Spleen (tissue), 11 donors: ENCODE measurements at regions not wholly inside any gene's neighbourhood (a gene's known extent, or its start where the extent isn't known, plus 50 kb on each side); places are given as distances from the start of the nearest gene placed in this dataset.

Experiments
- DNase-seq: peaks from one replicate; pipeline ENCODE4 v3.0.0-alpha.2; 2020
- H3K27ac ChIP-seq, 8 donors: fragments of 200-600 bp; sonication (generic) in 7 of 8; 1 replicate in 4 of 8; 2 replicates in 4 of 8; pipeline versions ENCODE4 v1.5.0 to v1.8.0; 2016 to 2021; ENCODE audit warnings: inconsistent platforms in 4 of 8, mild to moderate bottlenecking in 4 of 8, moderate library complexity in 1 of 8
- H3K27me3 ChIP-seq, 7 donors: fragments of 200-600 bp; sonication (generic) in 6 of 7; replicated peaks in 1 of 7; 1 replicate in 4 of 7; 2 replicates in 3 of 7; pipeline versions ENCODE4 v1.5.0 to v1.8.0; 2016 to 2021; ENCODE audit warnings: inconsistent platforms in 3 of 7, mild to moderate bottlenecking in 1 of 7
- H3K36me3 ChIP-seq, 6 donors: fragments of 200-600 bp; sonication (generic) in 5 of 6; 1 replicate in 4 of 6; 2 replicates in 2 of 6; pipeline versions ENCODE4 v1.5.0 to v1.8.0; 2016 to 2021; ENCODE audit warnings: inconsistent platforms in 2 of 6
- H3K4me1 ChIP-seq, 6 donors: fragments of 200-600 bp; sonication (generic) in 5 of 6; 1 replicate in 3 of 6; 2 replicates in 3 of 6; pipeline versions ENCODE4 v1.5.0 to v1.8.0; 2016 to 2021; ENCODE audit warnings: inconsistent platforms in 3 of 6
- H3K4me3 ChIP-seq, 8 donors: fragments of 200-600 bp; sonication (generic) in 7 of 8; 1 replicate in 4 of 8; 2 replicates in 4 of 8; pipeline versions ENCODE4 v1.5.0 to v1.8.0; 2016 to 2021; ENCODE audit warnings: inconsistent platforms in 4 of 8, mild to moderate bottlenecking in 4 of 8, moderate library complexity in 2 of 8
- H3K9me3 ChIP-seq, 8 donors: fragments of 200-600 bp; sonication (generic) in 7 of 8; 1 replicate in 4 of 8; 2 replicates in 4 of 8; pipeline versions ENCODE4 v1.5.0 to v1.8.0; 2016 to 2021; ENCODE audit warnings: inconsistent platforms in 4 of 8
- CTCF ChIP-seq, 11 experiments: fragments of 200-600 bp in 7 of 11; fragments of 450-650 bp in 4 of 11; sonication (generic) in 4 of 11; IDR thresholded peaks in 8 of 11; conservative IDR thresholded peaks in 3 of 11; 1 replicate in 7 of 11; 2 replicates in 4 of 11; pipeline versions ENCODE4 v1.4.0 to v1.8.0; 2016 to 2021; ENCODE audit warnings: antibody characterized with exemption in 11 of 11, inconsistent platforms in 4 of 11, mild to moderate bottlenecking in 1 of 11
- POLR2A ChIP-seq, 3 donors: fragments of 450-650 bp; IDR thresholded peaks; one replicate each; pipeline ENCODE4 v1.5.1; 2017; ENCODE audit warnings: antibody characterized with exemption in 3 of 3, mild to moderate bottlenecking in 1 of 3
- POLR2AphosphoS5 ChIP-seq, 3 donors: sonication (generic); formaldehyde crosslinking; IDR thresholded peaks; one replicate each; pipeline ENCODE4 v1.5.1; 2017; ENCODE audit warnings: antibody characterized with exemption in 3 of 3
- WGBS, 5 donors: extraction: QIAGEN DNeasy Blood & Tissue Kit in 3 of 5; methylation state at CpG; one replicate each; pipeline versions ENCODE4 v1.1.5 to v1.1.7; 2013 to 2018; 5-methylcytosine and 5-hydroxymethylcytosine counted together
- intact Hi-C: fragments of 100-400 bp; cut with DNase I; formaldehyde crosslinking; loops from one replicate; pipeline ENCODE4 v1.15.0; 2023; ENCODE audit warnings: low total_unique reads
- donor health status: healthy with polysubstance abuse.
- donor health status: DM: no; HTN: no; CAD: no; lungs with moderate emphysema.
- donor health status: DM: no; HTN: no; CAD: no.
- donor health status: Bipolar disorder and iron deficiency.
- donor health status: healthy.
- donor health status: DM: no; HTN: no; CAD: no.
- donor health status: DM: yes; HTN: yes; CAD: no.

- DNase-seq: no peak
- H3K27ac ChIP-seq: no peak overlapping the region
- 66 to 84% (median 73%) methylated on average over 8 of the region's 8 CpGs for WGBS, 5 donors
- peaks cover 0 to 5% (median 0%) of the 10 kb centered on the region in 6 donors for H3K4me1 ChIP-seq
- H3K36me3 ChIP-seq: no peaks in the 10 kb centered on the region
- intact Hi-C loops: no loop called here
- peaks cover 0 to 19% (median 4%) of the 10 kb centered on the region in 8 donors for H3K9me3 ChIP-seq
- no peak overlapping the region for H3K4me3 ChIP-seq
- no peaks in the 10 kb centered on the region for H3K27me3 ChIP-seq
- TF ChIP-seq CTCF (IDR thresholded peaks at IDR 0.05 in 8 of 11, conservative IDR thresholded peaks at IDR 0.05 in 3 of 11) (no peak), POLR2AphosphoS5 (IDR thresholded peaks at IDR 0.05) (no peak), POLR2A (IDR thresholded peaks at IDR 0.05) (no peak)
Observed at GRCh38 chr20:24144371-24144770, 155.8 kb upstream of the GGTLC1 start.

GRCh38 chr20:24141111-24141510 is 152.5 kb upstream of the GGTLC1 start:
- no peaks in the 10 kb centered on the region for H3K4me1 ChIP-seq
- 82 to 91% (median 85%) methylated on average over 5 to 6 of the region's 6 CpGs for WGBS, 5 donors
- intact Hi-C loops: no loop called here
- H3K27ac ChIP-seq: no peak overlapping the region
- no peak overlapping the region for H3K4me3 ChIP-seq
- no peaks in the 10 kb centered on the region for H3K36me3 ChIP-seq
- DNase-seq: no peak
- TF ChIP-seq CTCF (IDR thresholded peaks at IDR 0.05 in 8 of 11, conservative IDR thresholded peaks at IDR 0.05 in 3 of 11): no peak
- TF ChIP-seq POLR2A (IDR thresholded peaks at IDR 0.05): no peak
- no peak for TF ChIP-seq POLR2AphosphoS5 (IDR thresholded peaks at IDR 0.05)
- no peaks in the 10 kb centered on the region for H3K27me3 ChIP-seq
- H3K9me3 ChIP-seq: peaks cover 0 to 19% (median 4%) of the 10 kb centered on the region in 8 donors

- 87 to 100% (median 89%) methylated on average over 1 of the region's 1 CpG for WGBS, 5 donors
Observed at GRCh38 chr20:24139846-24140245, 151.3 kb upstream of the GGTLC1 start.

GRCh38 chr20:24138951-24139350 is 150.4 kb upstream of the GGTLC1 start:
- Histone ChIP-seq H3K9me3 (peaks cover 0 to 19% (median 4%) of the 10 kb centered on the region in 8 donors), H3K4me1 (no peaks in the 10 kb centered on the region), H3K27ac (no peak overlapping the region), H3K4me3 (no peak overlapping the region), H3K36me3 (no peaks in the 10 kb centered on the region), H3K27me3 (no peaks in the 10 kb centered on the region)
- intact Hi-C loops: no loop called here
- TF ChIP-seq POLR2A (IDR thresholded peaks at IDR 0.05): no peak
- TF ChIP-seq CTCF (IDR thresholded peaks at IDR 0.05 in 8 of 11, conservative IDR thresholded peaks at IDR 0.05 in 3 of 11): no peak
- no peak for TF ChIP-seq POLR2AphosphoS5 (IDR thresholded peaks at IDR 0.05)
- 79 to 100% (median 89%) methylated on average over 1 to 2 of the region's 2 CpGs for WGBS, 5 donors
- DNase-seq: no peak

More at GRCh38 chr20:24139846-24140245, 151.3 kb upstream of the GGTLC1 start:
- no peak for DNase-seq
- Histone ChIP-seq H3K36me3 (no peaks in the 10 kb centered on the region), H3K4me3 (no peak overlapping the region), H3K27ac (no peak overlapping the region), H3K4me1 (no peaks in the 10 kb centered on the region), H3K27me3 (no peaks in the 10 kb centered on the region), H3K9me3 (peaks cover 0 to 19% (median 4%) of the 10 kb centered on the region in 8 donors)
- intact Hi-C loops: no loop called here
- TF ChIP-seq CTCF (IDR thresholded peaks at IDR 0.05 in 8 of 11, conservative IDR thresholded peaks at IDR 0.05 in 3 of 11) (no peak), POLR2AphosphoS5 (IDR thresholded peaks at IDR 0.05) (no peak), POLR2A (IDR thresholded peaks at IDR 0.05) (no peak)
